Stimulated activated CD4-positive, alpha-beta T cell treated with anti-CD3 and anti-CD28 coated beads, Interleukin-15, amount 100 ng/mL, for 24 hours (primary cell): ENCODE measurements at regions not wholly inside any gene's neighbourhood (a gene's known extent, or its start where the extent isn't known, plus 50 kb on each side); places are given as distances from the start of the nearest gene placed in this dataset.

Source experiments
- DNase-seq: peaks from one replicate; pipeline ENCODE4 v3.0.0-alpha.2; 2020

GRCh38 chr10:3451516-3452172 lies 279.1 kb upstream of the PITRM1 start:
- DNase-seq = no peak

- DNase-seq = no peak
Observed at GRCh38 chr10:3446221-3446620, 273.6 kb upstream of the PITRM1 start.

- DNase-seq = no peak
Observed at GRCh38 chr10:3445648-3446047, 273.1 kb upstream of the PITRM1 start.

GRCh38 chr10:3442451-3442990 lies 269.9 kb upstream of the PITRM1 start:
- DNase-seq = no peak

- no peak for DNase-seq
Observed at GRCh38 chr10:3439183-3439582, 266.6 kb upstream of the PITRM1 start.

- DNase-seq = no peak
Observed at GRCh38 chr10:3438606-3439005, 266.0 kb upstream of the PITRM1 start.

- DNase-seq = no peak
Observed at GRCh38 chr10:3435671-3436070, 263.1 kb upstream of the PITRM1 start.

GRCh38 chr10:3433988-3434387 lies 261.4 kb upstream of the PITRM1 start:
- no peak for DNase-seq

- DNase-seq = no peak
Observed at GRCh38 chr10:3433131-3433530, 260.5 kb upstream of the PITRM1 start.

- no peak for DNase-seq
Observed at GRCh38 chr10:3432081-3432825, 259.7 kb upstream of the PITRM1 start.

- DNase-seq = no peak
Observed at GRCh38 chr10:3430501-3430900, 257.9 kb upstream of the PITRM1 start.

- DNase-seq = no peak
Observed at GRCh38 chr10:3429676-3430075, 257.1 kb upstream of the PITRM1 start.

- no peak for DNase-seq
Observed at GRCh38 chr10:3428826-3429225, 256.2 kb upstream of the PITRM1 start.

- no peak for DNase-seq
Observed at GRCh38 chr10:3427950-3428354, 255.4 kb upstream of the PITRM1 start.

- DNase-seq = no peak
Observed at GRCh38 chr10:3427347-3427746, 254.8 kb upstream of the PITRM1 start.

- DNase-seq = no peak
Observed at GRCh38 chr10:3426190-3426845, 253.7 kb upstream of the PITRM1 start.

GRCh38 chr10:3425716-3426115 lies 253.1 kb upstream of the PITRM1 start:
- no peak for DNase-seq

GRCh38 chr10:3425261-3425660 lies 252.7 kb upstream of the PITRM1 start:
- no peak for DNase-seq

- no peak for DNase-seq
Observed at GRCh38 chr10:3424111-3424851, 251.7 kb upstream of the PITRM1 start.

GRCh38 chr10:3423384-3423783 lies 250.8 kb upstream of the PITRM1 start:
- no peak for DNase-seq

GRCh38 chr10:3422282-3422681 lies 249.7 kb upstream of the PITRM1 start:
- DNase-seq = no peak

GRCh38 chr10:3421537-3422257 lies 249.1 kb upstream of the PITRM1 start:
- no peak for DNase-seq
